B cell (primary cell): ENCODE measurements at regions not wholly inside any gene's neighbourhood (a gene's known extent, or its start where the extent isn't known, plus 50 kb on each side); places are given as distances from the start of the nearest gene placed in this dataset.

Experiments used
- ATAC-seq: fragments of 200-7000 bp; cut with Tn5 transposase; one replicate; pipeline ENCODE4 v1.10.0; 2021; ENCODE audit warnings: low read depth, mild to moderate bottlenecking, moderate number of reproducible peaks, moderate library complexity
- CTCF ChIA-PET: fragments of 350-600 bp; sonication (Branson Sonifier 250); formaldehyde crosslinking; loops from one replicate; lab custom pipeline; 2021; ENCODE audit warnings: antibody characterized with exemption, inconsistent platforms; lab: Charles Lee
- POLR2A ChIA-PET: fragments of 350-600 bp; sonication (Branson Sonifier 250); formaldehyde crosslinking; loops from one replicate; lab custom pipeline; 2021; ENCODE audit warnings: antibody characterized with exemption; lab: Charles Lee
- DNase-seq: peaks from one replicate; pipeline ENCODE4 v3.0.0; 2013
- H2AFZ ChIP-seq: 2 replicates; pipeline ENCODE4 v1.6.1; 2012; ENCODE audit warnings: mild to moderate bottlenecking, low read depth, low read length; ENCODE audit not compliant: insufficient read depth, poor library complexity, severe bottlenecking
- H3K27ac ChIP-seq, 2 donors: 1 replicate in 1 of 2; 2 replicates in 1 of 2; pipeline ENCODE4 v1.5.1; 2012 to 2013; ENCODE audit warnings: low read length in 2 of 2, mild to moderate bottlenecking in 2 of 2, moderate library complexity in 1 of 2
- H3K27me3 ChIP-seq, 4 experiments: fragments of 200-600 bp in 1 of 4; sonication (generic) in 1 of 4; replicated peaks in 1 of 4; 1 replicate in 2 of 4; 2 replicates in 2 of 4; pipeline versions ENCODE4 v1.6.1 to v1.7.0; 2013 to 2016; ENCODE audit warnings: low read length in 3 of 4, mild to moderate bottlenecking in 2 of 4, mixed read lengths in 1 of 4, moderate library complexity in 1 of 4; ENCODE audit not compliant: insufficient read depth in 4 of 4, control insufficient read depth in 3 of 4; ENCODE audit errors: control extremely low read depth in 1 of 4
- H3K36me3 ChIP-seq, 2 experiments: replicated peaks in 1 of 2; 1 replicate in 1 of 2; 2 replicates in 1 of 2; pipeline versions ENCODE4 v1.6.1 to v1.7.1; 2013; ENCODE audit warnings: low read length in 1 of 2; ENCODE audit not compliant: insufficient read depth in 2 of 2, control insufficient read depth in 1 of 2; ENCODE audit errors: control extremely low read depth in 1 of 2, extremely low read depth in 1 of 2
- H3K4me1 ChIP-seq, 2 donors: fragments of 200-600 bp in 1 of 2; sonication (generic) in 1 of 2; 1 replicate in 1 of 2; 2 replicates in 1 of 2; pipeline versions ENCODE4 v1.5.1 to v1.6.1; 2013 to 2017; ENCODE audit warnings: low read length in 2 of 2; ENCODE audit not compliant: control insufficient read depth in 2 of 2, insufficient read depth in 2 of 2
- H3K4me2 ChIP-seq: replicated peaks from 2 replicates; pipeline ENCODE3; 2012; ENCODE audit warnings: mild to moderate bottlenecking, low read depth, low read length; ENCODE audit not compliant: poor library complexity, severe bottlenecking
- H3K4me3 ChIP-seq, 5 experiments: fragments of 200-600 bp in 1 of 5; sonication (generic) in 1 of 5; 1 replicate in 3 of 5; 2 replicates in 2 of 5; pipeline versions ENCODE4 v1.5.1 to v1.7.0; 2011 to 2016; ENCODE audit warnings: low read length in 4 of 5, mild to moderate bottlenecking in 4 of 5, low read depth in 2 of 5, control low read depth in 1 of 5, moderate library complexity in 1 of 5; ENCODE audit not compliant: insufficient read depth in 1 of 5; ENCODE audit errors: control extremely low read depth in 1 of 5, extremely low read depth in 1 of 5
- H3K79me2 ChIP-seq: fragments of 200-600 bp; sonication (generic); one replicate; pipeline ENCODE4 v1.6.0; 2016; ENCODE audit warnings: low read length; ENCODE audit not compliant: control insufficient read depth, insufficient read depth
- H3K9ac ChIP-seq: fragments of 200-600 bp; sonication (generic); 2 replicates; pipeline ENCODE4 v1.6.1; 2017; ENCODE audit warnings: mild to moderate bottlenecking, low read length, moderate library complexity
- H3K9me3 ChIP-seq, 3 donors: one replicate each; pipeline versions ENCODE4 v1.6.1 to v1.7.1; 2013; ENCODE audit warnings: low read length in 2 of 3; ENCODE audit not compliant: control insufficient read depth in 2 of 3, insufficient read depth in 1 of 3; ENCODE audit errors: control extremely low read depth in 1 of 3
- H4K20me1 ChIP-seq: 2 replicates; pipeline ENCODE4 v1.6.0; 2012; ENCODE audit warnings: mild to moderate bottlenecking, low read length; ENCODE audit not compliant: insufficient read depth, control insufficient read depth, poor library complexity, severe bottlenecking
- H3K27ac Mint-ChIP-seq: one replicate; pipeline ENCODE4 v1.8.0; 2021; ENCODE audit warnings: mixed read lengths
- H3K27me3 Mint-ChIP-seq: one replicate; pipeline ENCODE4 v1.8.0; 2021; ENCODE audit warnings: mixed read lengths
- H3K4me1 Mint-ChIP-seq: one replicate; pipeline ENCODE4 v1.8.0; 2021; ENCODE audit warnings: mixed read lengths
- H3K4me3 Mint-ChIP-seq: one replicate; pipeline ENCODE4 v1.8.0; 2021; ENCODE audit warnings: mixed read lengths
- H3K9me3 Mint-ChIP-seq: one replicate; pipeline ENCODE4 v1.8.0; 2022; ENCODE audit warnings: mixed read lengths; ENCODE audit not compliant: insufficient read depth
- CTCF ChIP-seq: fragments of 200-600 bp; IDR thresholded peaks from one replicate; pipeline ENCODE4 v1.8.0; 2022; ENCODE audit warnings: antibody characterized with exemption, mild to moderate bottlenecking
- EZH2 ChIP-seq: IDR thresholded peaks from 2 replicates; pipeline ENCODE4 v1.6.1; 2012; ENCODE audit warnings: borderline replicate concordance, low read depth, mild to moderate bottlenecking, moderate library complexity, low read length; ENCODE audit not compliant: insufficient read depth, poor library complexity, severe bottlenecking
- WGBS: methylation state at CpG from one replicate; pipeline ENCODE4 v1.1.5; 2013; ENCODE audit warnings: missing lambda C conversion rate; ENCODE audit not compliant: insufficient coverage; 5-methylcytosine and 5-hydroxymethylcytosine counted together
- intact Hi-C: fragments of 100-400 bp; cut with micrococcal nuclease; formaldehyde crosslinking; loops from one replicate; pipeline ENCODE4 v1.10.0; 2022

- H3K27me3 Mint-ChIP-seq = no peaks in the 10 kb centered on the region
- ChIA-PET CTCF (no interaction called here), POLR2A (no interaction called here)
- no peak overlapping the region for H3K27ac ChIP-seq
- no peak for TF ChIP-seq EZH2
- no peaks in the 10 kb centered on the region for H4K20me1 ChIP-seq
- DNase-seq = no peak
- H3K9me3 ChIP-seq = peaks cover 0 to 28% (median 0%) of the 10 kb centered on the region in 3 donors
- intact Hi-C loops = no loop called here
- no peak overlapping the region for H2AFZ ChIP-seq
- no peaks in the 10 kb centered on the region for H3K9me3 Mint-ChIP-seq
- ATAC-seq = no peak
- WGBS = 84% methylated on average over 5 of the region's 7 CpGs
- H3K79me2 ChIP-seq = no peaks in the 10 kb centered on the region
- no peak overlapping the region for H3K4me3 Mint-ChIP-seq
- H3K4me1 Mint-ChIP-seq = no peaks in the 10 kb centered on the region
- H3K4me1 ChIP-seq = no peaks in the 10 kb centered on the region
- no peak overlapping the region for H3K4me2 ChIP-seq
- H3K27me3 ChIP-seq = no peaks in the 10 kb centered on the region
- H3K27ac Mint-ChIP-seq = no peak overlapping the region
- no peaks in the 10 kb centered on the region for H3K36me3 ChIP-seq
- H3K9ac ChIP-seq = no peak overlapping the region
- H3K4me3 ChIP-seq = no peak overlapping the region
Observed at GRCh38 chr10:130781623-130782022, 529.9 kb downstream of the TCERG1L start.

GRCh38 chr10:130782467-130782866 is 529.1 kb downstream of the TCERG1L start:
- H3K9me3 Mint-ChIP-seq = no peaks in the 10 kb centered on the region
- intact Hi-C loops = no loop called here
- H4K20me1 ChIP-seq = no peaks in the 10 kb centered on the region
- H3K9ac ChIP-seq = no peak overlapping the region
- DNase-seq (no peak), ATAC-seq (no peak)
- no peaks in the 10 kb centered on the region for H3K36me3 ChIP-seq
- no peak overlapping the region for H3K27ac ChIP-seq
- 69% methylated on average over 10 of the region's 11 CpGs for WGBS
- ChIA-PET CTCF (no interaction called here), POLR2A (no interaction called here)
- no peak overlapping the region for H3K4me3 Mint-ChIP-seq
- H3K27me3 ChIP-seq = no peaks in the 10 kb centered on the region
- no peaks in the 10 kb centered on the region for H3K27me3 Mint-ChIP-seq
- no peaks in the 10 kb centered on the region for H3K4me1 Mint-ChIP-seq
- no peak overlapping the region for H3K4me2 ChIP-seq
- H2AFZ ChIP-seq = no peak overlapping the region
- no peak for TF ChIP-seq CTCF
- TF ChIP-seq EZH2 = no peak
- no peak overlapping the region for H3K4me3 ChIP-seq
- H3K79me2 ChIP-seq = no peaks in the 10 kb centered on the region
- H3K27ac Mint-ChIP-seq = no peak overlapping the region
- H3K4me1 ChIP-seq = no peaks in the 10 kb centered on the region
- H3K9me3 ChIP-seq = peaks cover 0 to 27% (median 0%) of the 10 kb centered on the region in 3 donors
